ENCODE measurements at regions not wholly inside any gene's neighbourhood (a gene's known extent, or its start where the extent isn't known, plus 50 kb on each side); places are given as distances from the start of the nearest gene placed in this dataset.

- no peak for TF ChIP-seq CTCF (IDR thresholded peaks at IDR 0.05; ENCODE audit: low read depth, low read length)
- Histone ChIP-seq H3K36me3 (no peaks in the 10 kb centered on the region), H3K27me3 (no peaks in the 10 kb centered on the region), H3K4me3 (ENCODE audit: low read depth, low read length) (no peak overlapping the region), H3K9me3 (no peaks in the 10 kb centered on the region), H3K4me1 (no peaks in the 10 kb centered on the region)
- no peak for DNase-seq
These were observed 435.3 kb upstream of the IGFBP3 start for GRCh38 chr7:46356371-46356770.

GRCh38 chr7:46355331-46355730 is 434.3 kb upstream of the IGFBP3 start:
- TF ChIP-seq CTCF (IDR thresholded peaks at IDR 0.05; ENCODE audit: low read depth, low read length) = no peak
- Histone ChIP-seq H3K27me3 (no peaks in the 10 kb centered on the region), H3K4me1 (no peaks in the 10 kb centered on the region), H3K36me3 (no peaks in the 10 kb centered on the region), H3K9me3 (no peaks in the 10 kb centered on the region), H3K4me3 (ENCODE audit: low read depth, low read length) (no peak overlapping the region)
- DNase-seq = no peak

GRCh38 chr7:46352004-46352954 is 431.2 kb upstream of the IGFBP3 start:
- TF ChIP-seq CTCF (IDR thresholded peaks at IDR 0.05; ENCODE audit: low read depth, low read length) = peak; percentile 77

GRCh38 chr7:46349490-46349889 is 428.4 kb upstream of the IGFBP3 start:
- DNase-seq = no peak
- Histone ChIP-seq H3K27me3 (no peaks in the 10 kb centered on the region), H3K36me3 (no peaks in the 10 kb centered on the region), H3K4me1 (no peaks in the 10 kb centered on the region), H3K4me3 (ENCODE audit: low read depth, low read length) (no peak overlapping the region), H3K9me3 (no peaks in the 10 kb centered on the region)
- no peak for TF ChIP-seq CTCF (IDR thresholded peaks at IDR 0.05; ENCODE audit: low read depth, low read length)

More at GRCh38 chr7:46352004-46352954, 431.2 kb upstream of the IGFBP3 start:
- H3K9me3 ChIP-seq = no peaks in the 10 kb centered on the region
- H3K4me1 ChIP-seq = no peaks in the 10 kb centered on the region
- DNase-seq = peak; percentile 42
- H3K36me3 ChIP-seq = no peaks in the 10 kb centered on the region
- H3K27me3 ChIP-seq = no peaks in the 10 kb centered on the region
- H3K4me3 ChIP-seq (ENCODE audit: low read depth, low read length) = no peak overlapping the region

- no peak for DNase-seq
- H3K4me1 ChIP-seq = no peaks in the 10 kb centered on the region
- no peak for TF ChIP-seq CTCF (IDR thresholded peaks at IDR 0.05; ENCODE audit: low read depth, low read length)
- H3K27me3 ChIP-seq = no peaks in the 10 kb centered on the region; the same call in 1 of the 2 replicates
- no peak overlapping the region for H3K4me3 ChIP-seq (ENCODE audit: low read depth, low read length)
- no peaks in the 10 kb centered on the region for H3K36me3 ChIP-seq
- H3K9me3 ChIP-seq = no peaks in the 10 kb centered on the region
These were observed 423.5 kb upstream of the IGFBP3 start for GRCh38 chr7:46344533-46344932.

- no peaks in the 10 kb centered on the region for H3K9me3 ChIP-seq
- no peak for DNase-seq
- no peaks in the 10 kb centered on the region for H3K36me3 ChIP-seq
- H3K27me3 ChIP-seq = no peaks in the 10 kb centered on the region; the same call in 1 of the 2 replicates
- no peaks in the 10 kb centered on the region for H3K4me1 ChIP-seq
- TF ChIP-seq CTCF (IDR thresholded peaks at IDR 0.05; ENCODE audit: low read depth, low read length) = no peak
- no peak overlapping the region for H3K4me3 ChIP-seq (ENCODE audit: low read depth, low read length)
These were observed 422.7 kb upstream of the IGFBP3 start for GRCh38 chr7:46343802-46344201.

Data from BE2C (cell line).